GM19328 (cell line): ENCODE measurements at regions not wholly inside any gene's neighbourhood (a gene's known extent, or its start where the extent isn't known, plus 50 kb on each side); places are given as distances from the start of the nearest gene placed in this dataset.

Source experiments
- ATAC-seq: cut with Tn5 transposase; IDR thresholded peaks from one replicate; pipeline ENCODE4 v1.9.1; 2021; ENCODE audit warnings: mild to moderate bottlenecking, moderate library complexity; ENCODE audit not compliant: unreplicated experiment

DNA sequence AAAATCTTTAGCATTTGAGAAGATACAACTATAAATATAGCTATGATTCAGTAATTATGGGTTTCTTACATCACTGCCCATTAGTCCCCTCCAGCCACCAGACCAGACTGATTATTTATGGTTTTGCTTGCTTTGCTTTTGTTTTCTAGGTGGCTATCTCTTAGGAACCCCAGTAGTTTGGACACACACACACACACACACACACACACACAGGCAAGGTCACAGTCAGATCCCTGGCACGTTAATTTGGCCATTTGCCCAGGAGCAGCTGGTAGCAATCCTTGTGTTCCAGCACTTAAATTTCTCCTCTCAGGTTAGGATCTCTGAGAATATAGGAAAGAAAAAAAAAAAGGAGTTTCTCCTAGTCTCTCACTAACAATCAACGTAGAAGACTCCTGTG, 90.2 kb upstream of the RESF1 start:
- no peak for ATAC-seq

DNA sequence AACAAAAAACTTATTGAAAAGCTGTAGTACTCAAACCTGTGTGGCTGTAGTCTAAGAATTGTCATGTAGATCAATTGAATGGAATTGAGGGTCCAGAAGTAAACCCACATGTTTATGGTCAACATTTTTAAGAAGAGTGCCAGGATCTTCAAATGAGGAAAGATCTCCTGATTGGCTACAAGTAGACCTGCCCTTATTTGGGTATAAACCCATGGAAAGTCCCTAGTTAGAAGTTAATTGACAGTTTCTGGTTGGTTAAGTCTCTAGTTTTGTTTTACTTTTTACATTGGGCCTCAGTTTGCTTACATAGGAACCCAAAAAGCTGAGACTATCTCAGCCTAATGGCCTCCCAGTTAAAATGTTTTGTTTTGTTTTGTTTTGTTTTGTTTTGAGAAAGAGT, 91.9 kb upstream of the RESF1 start:
- no peak for ATAC-seq

DNA sequence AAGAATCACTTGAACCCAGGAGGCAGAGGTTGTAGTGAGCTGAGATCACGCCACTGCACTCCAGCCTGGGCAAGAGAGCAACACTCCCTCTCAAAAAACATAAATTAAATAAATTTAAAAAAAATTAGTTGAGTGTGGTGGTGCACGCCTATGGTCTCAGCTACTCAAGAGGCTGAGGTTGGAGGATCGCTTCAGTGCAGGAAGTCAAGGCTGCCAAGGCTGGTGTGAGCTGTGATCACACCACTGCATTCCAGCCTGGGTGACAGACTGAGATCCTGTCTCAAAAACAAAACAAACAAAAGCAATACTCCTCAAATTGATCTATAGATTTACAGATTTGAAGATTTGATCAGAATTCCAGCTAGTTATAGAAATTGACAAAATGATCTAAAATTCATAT, 92.7 kb upstream of the RESF1 start:
- ATAC-seq, result no peak

DNA sequence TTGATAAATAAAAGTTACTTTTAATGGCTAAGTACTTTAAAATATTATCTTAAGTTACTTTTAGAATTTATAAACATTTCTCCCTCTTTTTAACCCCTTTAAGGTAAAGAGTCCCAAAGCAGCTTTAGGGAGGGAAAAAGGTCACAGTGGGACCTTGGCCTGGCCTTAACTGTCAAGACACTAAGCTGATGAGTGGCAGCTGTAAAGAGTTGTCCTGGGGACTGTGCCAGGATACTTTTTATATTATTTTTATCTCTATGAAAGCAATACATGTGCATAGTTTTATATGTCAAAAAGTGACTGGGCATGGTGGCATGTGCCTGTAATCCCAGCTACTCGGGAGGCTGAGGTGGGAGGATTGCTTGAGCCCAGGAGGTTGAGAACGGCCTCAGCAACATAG, 94.2 kb upstream of the RESF1 start:
- no peak for ATAC-seq

DNA sequence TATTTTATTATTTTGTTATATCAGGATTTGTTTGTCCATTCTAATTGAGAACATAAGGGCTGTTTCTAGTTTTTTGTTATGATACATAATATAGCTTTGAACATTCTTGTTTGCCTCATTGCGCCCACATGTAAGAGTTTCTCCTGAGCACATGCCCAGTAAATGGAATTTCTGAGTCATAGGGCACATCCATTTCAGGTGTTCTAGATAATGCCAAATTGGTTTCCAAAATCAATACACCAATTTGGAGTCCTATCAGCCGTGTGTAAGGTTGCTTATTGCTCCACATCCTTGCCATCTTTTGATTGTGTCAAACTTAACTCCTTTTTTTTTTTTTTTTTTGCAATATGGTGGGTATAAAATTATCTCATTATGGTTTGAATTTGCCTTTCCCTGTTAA, 97.9 kb upstream of the RESF1 start:
- ATAC-seq, result no peak

DNA sequence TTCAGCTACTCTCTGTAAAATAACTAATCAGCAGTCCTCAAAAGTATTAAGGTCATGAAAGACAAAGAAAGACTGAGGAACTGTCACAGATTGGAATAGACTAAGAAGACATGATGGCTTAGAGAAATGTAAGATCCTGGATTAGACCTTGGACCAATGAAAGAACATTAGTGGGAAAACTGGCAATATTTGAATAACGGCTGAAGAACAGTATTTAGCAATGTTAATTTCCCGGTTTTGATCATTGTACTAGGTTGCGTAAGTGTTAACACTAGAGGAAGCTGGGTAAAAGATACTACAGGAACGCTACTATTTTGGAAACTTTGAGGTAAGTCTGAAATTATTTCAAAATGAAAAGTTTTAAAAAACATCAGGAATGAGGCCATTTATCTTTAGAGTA, 98.8 kb upstream of the RESF1 start:
- no peak for ATAC-seq

DNA sequence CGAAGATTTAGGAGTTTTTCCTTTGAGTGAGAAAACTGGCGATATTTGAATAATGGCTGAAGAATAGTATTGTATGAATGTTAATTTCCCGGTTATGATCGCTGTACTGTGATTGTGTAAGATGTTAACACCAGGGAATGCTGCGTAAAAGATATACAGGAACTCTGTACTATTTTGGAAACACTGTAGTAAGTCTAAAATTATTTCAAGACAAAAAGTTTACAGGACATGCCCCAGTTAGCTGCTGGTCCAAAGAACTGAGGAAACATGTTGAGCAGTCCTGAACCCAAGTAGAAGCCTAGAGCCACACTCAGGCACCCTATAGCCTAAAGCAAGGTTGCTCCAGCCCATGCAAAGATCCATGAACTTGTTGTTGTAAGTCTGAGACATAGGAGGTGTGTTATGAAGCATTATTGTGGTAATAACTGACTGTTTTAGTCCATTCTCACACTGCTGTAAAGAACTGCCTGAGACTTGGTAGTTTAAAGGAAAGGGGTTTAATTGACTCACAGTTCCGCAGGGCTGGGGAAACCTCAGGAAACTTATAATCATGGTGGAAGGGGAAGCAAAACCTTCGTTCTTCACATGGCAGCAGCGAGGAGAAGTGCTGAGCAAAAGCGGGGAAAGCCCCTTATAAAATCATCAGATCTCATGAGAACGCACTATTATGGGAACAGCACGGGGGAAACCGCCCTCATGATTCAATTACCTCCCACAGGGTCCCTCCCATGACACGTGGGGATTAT, 99.8 kb upstream of the RESF1 start:
- no peak for ATAC-seq

DNA sequence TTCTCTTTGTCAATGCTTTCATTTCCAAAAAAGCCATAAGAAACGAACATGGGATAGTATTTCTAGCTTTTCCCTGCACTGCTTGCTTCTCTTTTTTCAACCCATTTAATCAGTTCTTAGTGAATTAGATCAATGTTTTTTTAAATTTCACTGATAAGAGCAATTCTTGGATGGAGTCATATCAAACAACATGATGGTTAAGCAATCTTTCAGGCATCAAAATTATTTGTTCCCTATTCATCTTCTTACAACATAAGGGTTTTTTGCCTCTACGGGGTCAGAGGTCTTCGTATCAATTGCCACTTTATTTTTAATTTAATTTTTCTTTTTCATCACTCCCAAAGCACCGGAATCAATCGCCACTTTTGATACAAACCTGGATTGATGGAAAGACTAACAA, 103.8 kb upstream of the RESF1 start:
- no peak for ATAC-seq

DNA sequence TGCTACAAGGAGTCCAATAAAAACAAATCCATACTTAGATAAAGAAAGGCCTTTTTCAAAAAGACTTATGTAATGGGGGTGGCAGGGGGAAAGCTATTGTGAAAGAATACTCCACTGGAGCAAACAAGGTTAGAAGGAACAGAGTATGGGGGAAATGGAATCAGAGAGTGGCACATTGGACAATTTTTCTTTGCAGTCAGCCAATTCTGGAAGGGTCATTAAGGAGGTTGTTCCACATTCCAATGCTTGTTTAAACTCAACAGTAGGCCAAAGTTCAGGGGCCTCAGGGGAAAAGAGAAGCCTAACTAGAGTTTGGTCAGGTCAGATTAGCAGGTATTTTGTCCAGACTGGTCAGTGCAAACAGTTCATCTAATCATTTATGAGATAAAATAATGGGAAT, 105.2 kb upstream of the RESF1 start:
- ATAC-seq, result no peak

DNA sequence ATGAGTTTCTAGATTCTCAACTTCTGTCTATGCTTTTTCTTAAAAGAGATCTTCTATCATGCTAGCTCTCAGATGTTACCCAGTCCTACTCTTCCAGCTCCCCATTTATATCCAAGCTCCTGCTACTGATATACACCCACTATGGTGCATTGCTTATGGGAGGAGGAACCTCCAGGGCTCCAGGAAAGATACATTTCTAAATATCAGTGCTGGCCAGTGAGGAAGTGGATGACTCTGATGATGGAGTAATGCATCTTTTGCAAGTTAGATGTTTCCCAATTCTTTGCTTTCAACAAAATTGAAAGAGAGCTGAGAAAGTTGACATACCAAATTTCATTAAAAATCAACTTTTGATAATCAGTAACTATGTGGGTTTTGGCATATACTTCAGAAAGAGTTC, 105.7 kb upstream of the RESF1 start:
- no peak for ATAC-seq

DNA sequence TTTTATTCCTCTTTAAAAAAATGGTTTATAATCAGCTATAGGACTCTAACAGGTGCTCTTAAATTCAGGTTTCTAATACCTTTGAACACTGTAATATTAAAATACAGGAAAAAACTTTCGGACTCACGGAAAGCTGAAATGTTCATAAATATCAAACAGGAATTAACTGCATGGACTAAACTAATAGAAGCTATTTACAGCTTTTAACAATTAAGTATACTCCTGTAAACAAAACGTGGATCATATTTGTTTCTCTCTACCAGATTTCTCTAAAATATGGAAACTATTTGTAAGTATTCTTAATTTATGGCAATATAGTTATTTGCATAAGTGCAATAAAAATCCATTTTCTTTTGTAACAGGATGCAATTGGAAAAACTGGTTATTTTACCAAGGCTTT, 108.9 kb upstream of the RESF1 start:
- no peak for ATAC-seq

DNA sequence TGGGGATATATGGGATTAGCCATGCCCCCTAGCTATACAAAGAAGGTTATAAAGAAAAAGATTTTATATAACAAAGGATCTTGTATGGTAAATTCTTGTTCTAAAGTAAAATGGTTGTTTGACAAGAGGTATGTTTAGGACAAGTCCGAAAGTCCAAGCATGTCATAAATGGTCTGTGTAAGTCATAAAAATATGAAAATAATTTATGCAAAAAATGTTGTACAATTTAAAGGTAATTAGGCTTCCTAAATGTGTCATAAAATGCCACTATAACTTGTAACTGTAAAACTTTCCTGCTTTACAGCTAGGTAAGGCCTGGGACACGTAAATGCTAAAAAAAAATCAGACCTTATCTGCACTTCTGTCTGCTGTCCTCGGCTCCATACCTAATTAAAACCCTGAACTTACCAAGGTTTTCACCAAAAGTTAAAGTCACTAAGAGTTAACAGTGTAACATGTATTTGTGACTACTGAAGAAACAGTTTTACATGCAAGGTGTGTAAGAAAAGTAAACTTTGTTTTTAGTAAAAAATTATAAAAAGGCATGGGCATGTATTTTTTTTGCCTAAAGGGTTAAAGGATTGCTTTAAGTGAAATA, 110.0 kb upstream of the RESF1 start:
- ATAC-seq, result no peak

DNA sequence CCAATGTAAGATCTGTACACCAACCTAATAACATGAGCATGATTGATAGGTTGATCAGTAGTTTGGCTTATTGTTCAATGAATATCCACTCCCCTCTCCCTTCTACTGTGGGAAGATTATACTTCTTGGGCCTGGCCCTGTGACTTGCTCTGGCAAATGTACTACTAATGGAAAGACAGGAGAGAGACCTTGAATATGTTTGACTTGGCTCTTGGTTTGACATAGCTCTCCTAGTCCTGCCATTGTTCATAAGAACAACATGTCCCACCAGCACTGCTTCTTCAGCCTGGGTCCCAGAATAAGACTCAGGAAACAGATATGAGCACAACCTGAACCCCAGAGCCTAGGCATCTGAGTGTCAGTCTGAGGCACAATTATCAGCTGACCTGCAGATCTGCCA, 112.8 kb upstream of the RESF1 start:
- ATAC-seq, result no peak

DNA sequence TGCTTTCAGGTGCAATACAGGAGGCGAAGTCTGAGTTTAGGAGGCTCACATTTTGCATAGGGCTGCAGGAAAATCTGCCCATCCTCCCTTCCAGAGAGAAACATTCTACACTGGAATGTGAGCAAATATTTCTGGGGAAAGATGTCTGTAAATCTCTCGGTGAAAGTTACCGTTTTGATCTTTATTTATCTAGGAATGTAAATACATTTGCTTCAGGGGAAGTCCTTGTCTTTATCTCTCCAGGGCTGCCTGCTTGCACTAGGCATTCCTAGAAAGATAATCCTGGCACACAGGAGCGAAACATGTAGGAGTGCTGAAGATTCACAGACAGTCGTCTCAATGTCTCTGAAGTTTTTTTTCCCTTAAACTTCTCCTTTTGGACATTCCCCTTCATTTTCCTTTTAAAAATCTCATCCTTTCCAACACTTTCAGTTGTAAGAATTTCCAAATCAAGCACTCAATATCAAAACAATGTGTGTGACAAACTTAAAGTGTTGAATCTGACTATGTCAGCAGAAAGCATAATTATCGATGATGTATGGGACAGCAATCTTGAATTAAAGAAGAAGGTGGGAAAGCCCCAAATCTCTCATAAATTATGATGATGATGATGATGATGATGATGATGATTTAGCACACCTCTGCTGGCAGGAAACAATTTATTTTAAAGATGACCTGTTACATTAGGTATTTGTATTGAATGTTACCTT, 113.4 kb upstream of the RESF1 start:
- no peak for ATAC-seq

DNA sequence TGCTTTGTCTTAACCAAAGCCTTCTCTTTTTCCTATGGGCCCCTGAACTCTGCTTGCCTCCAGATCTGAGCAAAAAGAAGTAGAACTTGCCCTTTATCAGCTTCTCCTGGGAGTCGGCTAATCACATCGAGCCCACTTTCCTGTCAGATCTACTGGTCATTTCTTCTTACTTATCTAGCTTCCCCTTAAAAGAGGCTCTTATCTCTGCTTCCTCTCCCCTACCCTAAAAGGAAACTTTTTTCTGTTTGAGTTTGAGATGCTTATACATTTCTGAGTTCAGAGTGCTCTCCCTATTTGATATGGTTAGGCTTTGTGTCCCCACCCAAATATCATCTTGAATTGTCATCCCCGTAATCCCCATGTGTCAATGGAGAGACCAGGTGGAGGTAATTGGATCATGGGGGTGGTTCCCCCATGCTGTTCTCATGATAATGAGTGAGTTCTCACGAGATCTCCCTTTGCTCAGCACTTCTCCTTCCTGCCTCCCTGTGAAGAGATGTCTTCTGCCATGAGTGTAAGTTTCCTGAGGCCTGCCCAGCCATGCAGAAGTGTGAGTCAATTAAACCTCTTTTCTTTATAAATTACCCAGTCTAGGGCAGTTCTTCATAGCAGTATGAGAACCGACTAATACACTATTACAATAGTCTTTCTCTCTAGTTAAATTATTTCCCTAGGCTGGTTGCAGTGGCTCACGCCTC, 114.7 kb upstream of the AMN1 start:
- no peak for ATAC-seq

DNA sequence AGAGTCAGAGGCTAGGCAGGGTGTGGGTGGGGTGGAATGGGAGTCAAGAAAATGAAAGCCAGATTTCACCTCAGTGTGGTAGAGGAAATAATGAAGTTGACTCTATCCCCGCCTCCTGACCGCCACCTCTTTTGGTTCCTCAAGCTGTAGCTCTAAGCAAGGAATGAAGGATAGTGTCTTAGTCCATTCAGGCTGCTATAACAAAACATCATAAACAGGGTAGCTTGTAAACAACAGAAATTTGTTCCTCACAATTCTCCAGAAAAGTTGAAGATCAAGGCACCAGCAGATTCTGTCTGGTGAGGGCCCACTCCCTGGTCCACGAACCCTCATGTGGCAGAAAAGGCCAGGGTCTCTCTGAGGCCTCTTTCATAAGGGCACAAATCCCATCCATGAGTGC, 109.1 kb upstream of the AMN1 start:
- no peak for ATAC-seq

DNA sequence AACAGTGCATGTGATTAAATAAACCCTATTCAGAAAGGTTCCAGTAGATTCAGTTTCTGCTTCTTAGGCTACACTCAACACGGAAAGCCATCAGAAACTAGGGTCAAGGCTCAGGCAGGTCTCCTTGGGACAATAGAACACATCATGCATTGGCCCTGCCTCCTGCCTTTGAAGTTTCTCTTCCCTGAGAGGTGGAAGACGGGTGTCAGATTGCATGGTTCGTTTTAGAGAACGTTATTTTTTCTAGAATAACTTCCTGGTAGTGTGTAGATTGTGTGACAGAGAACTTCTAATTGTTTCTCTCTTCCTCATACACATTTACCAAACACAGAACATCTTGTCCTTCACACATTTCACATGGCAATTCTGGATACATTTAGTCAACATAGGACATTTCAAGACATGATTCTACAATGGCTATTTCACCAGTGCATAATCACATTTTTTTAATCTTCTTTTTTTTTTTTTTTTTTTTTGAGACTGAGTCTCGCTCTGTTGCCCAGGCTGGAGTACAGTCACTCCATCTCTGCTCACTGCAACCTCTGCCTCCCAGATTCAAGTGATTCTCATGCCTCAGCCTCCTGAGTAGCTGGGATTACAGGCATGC, 106.6 kb upstream of the AMN1 start:
- ATAC-seq, result no peak

DNA sequence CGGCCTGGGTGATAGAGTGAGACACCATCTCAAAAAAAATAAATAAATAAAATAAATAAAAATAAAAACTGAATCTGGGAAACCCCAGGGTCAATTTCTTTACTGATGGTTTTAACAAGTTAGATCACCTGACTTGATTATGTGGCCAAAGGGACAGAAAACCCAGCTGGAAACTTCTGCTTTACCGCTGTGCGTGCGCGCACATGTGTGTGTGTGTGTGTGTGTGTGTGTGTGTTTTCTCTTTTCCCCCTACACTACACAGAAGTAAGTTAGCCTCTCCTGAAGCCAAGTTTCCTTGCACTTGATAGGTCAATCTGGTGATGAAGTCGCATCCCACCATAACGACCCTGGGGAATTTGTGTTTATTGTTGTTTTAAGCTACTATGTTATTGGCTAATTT, 105.3 kb upstream of the AMN1 start:
- no peak for ATAC-seq

DNA sequence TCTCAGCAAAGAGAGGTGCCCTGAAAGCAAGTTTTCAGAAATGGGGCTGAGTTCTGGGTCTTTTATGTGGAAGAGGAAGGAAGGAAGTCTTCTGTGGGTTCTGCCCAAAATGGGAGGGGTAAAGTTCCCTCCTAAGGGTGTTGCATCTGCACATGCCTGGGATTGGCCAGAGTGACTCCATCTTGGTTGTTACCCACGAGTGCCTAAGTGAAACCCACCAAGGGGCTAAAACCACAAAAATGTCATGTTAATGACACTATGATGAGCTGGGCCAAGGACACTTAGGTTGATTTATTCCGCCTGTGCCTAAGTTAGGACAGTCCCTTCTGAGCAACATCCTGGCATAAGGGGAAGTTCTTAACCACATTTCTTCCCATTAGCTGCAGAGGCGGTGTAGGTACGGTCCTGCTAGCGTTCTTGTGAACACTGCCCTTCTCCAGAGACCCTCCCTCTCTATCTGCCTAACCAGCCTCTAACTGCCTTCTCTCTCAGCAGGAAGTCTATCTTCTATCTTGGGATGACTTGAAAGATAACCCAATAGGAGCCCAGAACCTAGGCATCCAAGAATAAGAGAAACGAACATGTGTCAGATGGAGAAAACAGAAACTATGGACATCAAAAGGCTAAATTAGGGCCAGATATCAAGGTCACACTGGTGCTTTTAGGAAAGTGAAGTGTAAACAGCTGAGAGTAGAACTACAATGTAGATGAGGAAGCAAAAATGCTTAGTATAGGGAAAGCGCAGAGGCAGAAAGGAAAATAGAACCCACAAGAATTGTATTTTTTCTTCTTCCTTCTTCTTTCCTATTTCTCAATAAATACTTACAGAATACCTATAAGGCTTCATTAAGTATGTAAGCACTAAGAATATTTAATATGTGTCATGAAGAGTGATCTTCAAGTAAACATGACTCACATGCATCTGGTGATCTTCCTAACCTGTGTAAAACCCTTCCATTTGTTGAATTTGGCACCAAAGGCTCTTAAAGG, 104.2 kb upstream of the AMN1 start:
- no peak for ATAC-seq

DNA sequence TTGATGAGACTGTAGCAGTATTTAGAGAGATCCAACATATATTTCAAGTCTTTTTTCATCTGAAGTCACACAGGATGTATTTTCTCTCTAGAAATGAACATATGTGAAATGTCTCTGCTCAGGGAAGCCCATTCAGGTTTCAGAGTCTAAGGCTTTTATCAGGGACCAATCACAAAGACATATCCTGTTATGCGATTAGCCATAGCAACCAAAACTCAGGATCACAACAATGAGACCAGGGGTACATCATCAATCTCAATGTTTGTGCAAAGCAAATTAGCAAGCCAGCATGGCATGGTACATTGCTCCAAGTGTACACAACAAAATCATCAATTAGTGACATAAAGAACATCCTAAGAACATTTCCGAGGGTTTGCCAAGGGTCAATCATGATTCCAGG, 99.2 kb upstream of the AMN1 start:
- ATAC-seq, result no peak
